GM18517 (cell line): ENCODE measurements at regions not wholly inside any gene's neighbourhood (a gene's known extent, or its start where the extent isn't known, plus 50 kb on each side); places are given as distances from the start of the nearest gene placed in this dataset.

Source experiments
- ATAC-seq: cut with Tn5 transposase; IDR thresholded peaks from one replicate; pipeline ENCODE4 v1.9.1; 2021; ENCODE audit warnings: mild to moderate bottlenecking, moderate library complexity; ENCODE audit not compliant: unreplicated experiment

DNA sequence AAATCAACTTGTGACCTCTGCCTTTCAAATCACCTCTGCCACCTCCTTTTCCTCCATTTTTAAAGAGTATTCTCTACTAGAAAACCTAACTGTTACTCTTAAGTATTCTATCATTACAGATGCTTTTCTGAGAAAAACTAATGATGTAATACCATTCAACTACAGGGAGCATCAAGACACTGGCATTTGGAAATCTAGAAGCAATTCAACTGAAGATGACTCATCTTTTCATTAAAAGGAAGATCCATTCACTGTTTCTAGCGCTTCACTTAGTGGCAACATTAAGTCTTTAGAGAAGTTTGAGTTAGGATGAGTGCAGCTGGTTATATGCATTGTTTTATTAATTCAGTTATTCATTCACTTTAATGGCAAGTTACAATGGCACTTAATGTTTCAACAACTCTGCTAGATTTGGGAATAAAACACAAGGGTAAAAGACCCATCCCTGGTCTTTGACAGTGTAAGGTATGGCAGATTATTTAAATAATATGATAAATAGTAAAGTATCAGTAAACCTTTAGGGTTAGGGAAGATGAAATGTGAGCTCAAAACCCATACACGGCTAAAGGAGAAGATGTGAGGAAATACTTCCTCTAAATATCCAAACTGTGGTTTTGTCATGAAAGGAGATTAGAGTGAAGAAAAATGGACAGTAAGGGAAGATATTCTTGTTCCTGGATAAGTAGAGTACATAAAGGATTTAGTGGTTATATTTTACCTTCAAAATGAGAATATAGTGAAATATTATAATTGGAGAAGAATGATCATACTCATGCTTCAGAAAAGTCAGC is 61.7 kb downstream of the KCNJ2 start:
- ATAC-seq = no peak

DNA sequence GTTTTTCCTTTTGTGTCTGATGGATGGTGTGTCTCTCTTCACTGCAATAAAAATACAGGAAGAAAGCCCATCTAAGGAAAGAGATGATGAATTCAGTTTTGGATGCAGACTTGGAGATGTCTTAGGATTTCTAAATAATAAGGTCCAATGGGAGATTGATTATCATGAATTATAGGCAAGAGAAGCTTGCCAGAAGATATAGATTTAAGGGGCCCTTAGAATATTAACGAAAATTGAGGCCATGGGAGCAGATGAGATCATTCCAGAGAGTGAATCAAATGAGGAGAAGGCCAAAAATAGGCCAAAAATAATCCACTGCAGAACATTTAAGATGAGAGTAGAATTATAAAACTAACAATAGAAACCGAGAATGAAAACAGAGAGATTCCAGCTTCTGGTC is 63.1 kb downstream of the KCNJ2 start:
- no peak for ATAC-seq

DNA sequence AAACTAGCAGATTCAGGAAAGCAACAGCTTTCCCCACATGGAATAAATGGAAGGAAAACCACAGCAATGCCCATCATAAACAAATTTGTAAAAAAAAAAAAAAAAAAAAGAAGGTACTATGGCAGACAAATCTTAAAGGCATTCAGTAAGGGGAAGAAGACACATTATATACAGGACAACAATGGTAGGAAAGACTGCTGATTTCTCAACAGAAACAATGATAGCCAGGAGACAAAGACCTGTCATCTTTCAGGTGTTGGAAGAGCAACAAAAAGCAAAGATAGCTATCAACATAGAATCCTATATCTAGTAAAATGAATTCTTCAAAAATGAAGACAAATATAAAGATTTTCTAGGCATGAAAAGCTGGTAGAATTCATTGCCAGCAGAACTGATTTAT is 65.9 kb downstream of the KCNJ2 start:
- no peak for ATAC-seq

DNA sequence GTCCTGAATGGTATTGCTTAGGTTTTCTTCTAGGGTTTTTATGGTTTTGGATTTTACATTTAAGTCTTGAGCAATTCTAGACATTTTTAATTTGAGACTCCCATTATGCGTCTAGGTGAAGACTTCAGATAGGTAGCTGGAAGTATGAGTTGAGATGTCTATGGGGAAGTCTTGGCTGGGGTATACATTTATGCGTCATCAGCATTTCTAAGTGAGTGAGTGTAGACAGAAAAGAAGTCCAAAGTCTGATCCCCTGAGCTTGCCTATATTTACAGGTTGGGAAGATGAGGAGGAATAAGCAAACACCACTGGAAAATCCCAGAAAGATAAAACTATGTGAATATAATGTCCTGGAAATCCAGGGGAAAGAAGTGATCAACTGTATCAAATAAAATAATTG is 68.9 kb downstream of the KCNJ2 start:
- ATAC-seq = no peak

DNA sequence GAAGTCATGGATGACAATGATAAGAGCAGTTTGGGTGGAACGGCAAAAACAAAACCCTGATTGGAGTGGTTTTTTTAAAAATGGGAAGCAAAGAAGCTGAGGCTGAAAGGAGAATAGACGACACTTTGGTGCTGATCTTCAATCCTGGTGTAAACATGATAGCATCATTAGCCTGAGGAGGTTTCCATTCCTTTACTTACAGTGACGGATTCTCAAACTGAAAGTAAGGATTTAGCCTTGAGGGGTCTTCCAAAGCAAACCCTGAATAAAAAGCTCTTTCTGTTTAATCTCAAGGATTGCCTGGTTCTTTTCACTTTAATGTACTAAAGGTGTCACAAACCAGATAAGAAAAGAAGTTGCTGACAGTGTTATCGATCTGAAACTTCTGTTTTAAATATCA is 69.3 kb downstream of the KCNJ2 start:
- ATAC-seq = no peak

DNA sequence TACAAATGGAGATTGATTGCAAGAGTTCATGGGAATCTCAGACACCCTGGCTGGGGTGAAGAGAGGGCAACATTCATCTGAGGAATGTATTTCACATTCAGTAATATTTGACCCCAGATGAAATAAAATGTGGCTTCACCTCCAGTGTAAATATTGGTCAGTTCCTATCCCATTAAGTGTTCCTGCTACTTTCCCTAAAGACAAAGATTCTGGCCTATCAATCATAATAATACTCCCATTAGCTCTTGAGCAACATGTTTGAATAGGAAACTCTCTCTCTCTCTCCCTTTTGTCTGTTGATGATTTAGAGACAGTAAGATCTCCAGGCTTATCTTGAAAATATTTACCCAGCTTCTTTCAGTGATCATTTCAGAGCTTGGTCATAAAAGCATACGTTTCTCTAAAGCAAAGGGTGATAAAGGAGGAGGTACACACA is 70.1 kb downstream of the KCNJ2 start:
- ATAC-seq = no peak

DNA sequence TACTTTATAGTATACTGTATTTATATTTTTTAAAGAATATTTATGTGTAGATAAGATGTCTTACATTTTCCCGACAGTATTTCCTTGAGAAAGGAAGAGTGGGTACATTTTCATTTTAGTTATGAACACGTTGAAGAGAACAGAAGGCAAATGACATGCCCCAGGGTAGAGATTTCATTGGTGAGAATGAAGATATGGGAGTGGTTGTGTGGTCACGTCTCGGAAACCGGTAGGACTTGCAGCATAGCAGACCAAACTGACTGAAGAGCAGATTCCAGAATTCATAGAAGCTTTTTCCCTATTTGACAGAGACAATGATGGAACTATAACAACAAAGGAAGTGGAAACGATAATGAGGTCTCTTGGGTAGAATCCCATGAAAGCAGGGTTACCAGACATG is 71.7 kb downstream of the KCNJ2 start:
- no peak for ATAC-seq

DNA sequence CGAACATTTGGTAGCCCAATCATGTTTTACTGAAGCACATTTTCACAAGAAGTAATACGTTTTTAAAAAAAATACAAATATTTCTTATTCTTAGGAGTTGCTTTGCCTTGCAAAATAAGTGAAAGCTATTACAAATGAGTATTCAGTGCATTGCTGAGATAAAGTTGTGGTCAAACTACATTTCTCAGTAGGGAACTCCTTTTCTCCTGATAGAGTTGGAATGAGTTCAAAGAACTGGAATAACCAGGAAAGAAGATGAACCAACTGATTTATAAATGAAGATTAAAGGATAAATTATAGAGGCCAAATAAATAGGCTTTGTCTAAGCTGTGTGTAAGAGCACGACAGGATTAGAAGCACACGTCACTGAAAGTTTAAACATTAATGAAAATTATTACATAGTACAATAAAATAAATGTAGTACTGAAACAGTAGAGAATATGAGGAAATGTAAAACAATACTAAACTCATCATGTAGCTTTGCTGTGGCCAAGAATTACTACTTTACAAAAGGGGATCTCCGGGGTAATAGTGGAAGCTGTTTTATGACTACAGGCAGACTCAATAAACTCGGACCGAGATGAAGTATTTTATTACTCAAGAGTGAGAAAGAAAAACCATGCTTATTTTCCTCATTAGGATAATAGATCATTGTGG is 73.6 kb downstream of the KCNJ2 start:
- ATAC-seq = no peak

DNA sequence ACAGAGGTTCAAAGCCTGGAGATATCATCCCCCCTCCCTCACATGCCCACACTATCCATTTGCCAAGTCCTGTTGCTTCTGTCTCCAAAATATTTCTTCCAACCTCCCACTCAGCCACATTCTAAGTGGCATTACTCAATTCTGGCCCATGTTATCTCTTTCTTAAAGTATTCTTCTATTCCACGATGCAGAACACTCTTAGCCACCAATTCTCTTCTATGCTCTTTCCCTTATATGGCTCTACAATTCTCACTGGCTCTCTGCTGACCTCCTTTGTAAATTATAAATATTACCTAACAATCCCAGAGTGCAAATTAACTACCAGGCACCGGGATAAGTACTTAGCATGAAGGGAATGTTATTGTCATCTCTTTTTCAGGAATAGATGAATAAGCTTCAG is 82.4 kb downstream of the KCNJ2 start:
- ATAC-seq = no peak

DNA sequence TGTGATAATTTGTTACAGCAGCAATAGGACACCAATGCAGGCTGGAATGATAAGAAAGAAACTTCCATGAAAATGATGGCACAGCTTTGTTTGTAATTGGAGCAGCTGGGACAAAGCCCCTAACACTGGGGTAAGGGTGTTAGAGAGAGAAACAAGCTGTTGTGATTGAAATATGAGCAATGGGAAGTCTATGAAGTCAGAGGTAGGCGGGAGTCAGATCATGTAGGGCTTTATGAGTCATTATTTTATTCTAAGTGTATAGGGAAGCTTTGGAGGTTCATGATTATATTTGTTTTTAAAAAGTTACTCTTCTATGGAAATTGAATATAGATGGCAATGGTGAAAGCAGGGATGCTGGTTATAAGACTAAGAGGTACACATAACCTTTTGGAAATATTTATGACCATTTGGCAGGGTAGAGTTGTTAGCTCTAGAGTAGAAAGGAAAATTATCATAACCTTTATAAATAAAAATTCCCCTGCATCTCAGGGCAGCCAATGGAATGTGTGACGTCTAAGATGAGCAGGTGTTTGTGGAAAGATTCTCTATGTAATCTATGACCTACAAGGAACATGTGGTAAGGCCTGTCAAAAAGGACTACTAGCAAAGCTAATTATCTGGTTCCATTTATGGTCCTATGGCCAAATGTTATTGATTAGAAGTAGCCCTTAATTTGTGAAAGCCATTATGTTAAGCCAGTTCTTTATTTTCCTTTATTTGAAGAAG is 85.6 kb downstream of the KCNJ2 start:
- no peak for ATAC-seq

DNA sequence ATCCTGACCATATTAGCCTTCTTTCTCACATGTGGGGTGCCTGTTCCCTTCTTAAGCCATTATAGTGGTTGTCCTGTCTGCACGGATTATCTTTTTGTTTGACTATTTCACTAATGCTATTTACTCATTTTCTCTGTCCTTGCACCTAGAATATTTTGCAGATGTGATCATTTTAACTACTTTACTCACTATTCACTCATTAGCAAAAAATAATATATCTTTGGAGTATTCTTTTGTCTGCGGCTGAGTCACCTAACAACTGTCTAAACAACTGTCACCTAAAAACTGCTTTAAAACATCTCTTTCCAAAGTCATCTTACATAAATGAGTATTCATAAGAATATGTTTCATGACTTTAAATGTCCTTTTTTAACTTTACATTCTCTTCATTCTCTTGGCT is 87.4 kb downstream of the KCNJ2 start:
- no peak for ATAC-seq

DNA sequence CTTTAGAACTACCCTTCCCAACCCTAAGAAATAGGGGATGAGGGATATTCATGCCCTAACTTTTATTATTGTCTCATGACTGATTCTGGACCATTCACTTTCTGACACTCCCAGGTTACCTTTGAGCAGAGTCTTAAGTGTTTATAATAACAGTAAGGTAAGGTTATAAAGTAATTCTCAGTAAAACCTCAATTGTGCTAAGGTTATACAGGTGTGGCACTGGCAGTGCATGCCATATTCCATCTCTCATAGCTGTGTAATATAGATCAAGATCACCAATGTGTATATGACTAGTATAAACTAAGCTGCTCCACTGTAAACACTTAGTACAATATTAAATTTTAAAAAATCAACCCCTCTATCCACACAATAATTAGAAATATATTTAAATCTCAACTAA is 89.1 kb downstream of the KCNJ2 start:
- ATAC-seq = no peak

DNA sequence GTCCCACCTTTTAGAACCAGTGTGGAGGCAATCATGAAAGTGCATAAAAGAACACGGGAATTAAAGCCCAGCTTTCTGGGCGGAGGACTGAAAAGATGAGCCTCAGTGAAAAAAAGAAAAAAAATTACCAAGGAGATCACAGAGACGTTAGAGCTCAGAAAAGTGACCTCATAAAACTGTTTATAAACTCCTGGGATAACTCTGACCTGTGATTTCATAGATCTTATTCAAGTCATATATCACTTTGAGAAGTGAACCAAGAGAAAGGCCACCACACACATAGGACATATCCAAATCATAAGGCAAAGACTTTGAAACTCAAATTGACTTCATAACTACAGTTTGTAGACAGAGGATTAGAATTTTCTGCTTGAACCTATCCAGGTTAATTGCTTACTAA is 90.1 kb downstream of the KCNJ2 start:
- no peak for ATAC-seq

DNA sequence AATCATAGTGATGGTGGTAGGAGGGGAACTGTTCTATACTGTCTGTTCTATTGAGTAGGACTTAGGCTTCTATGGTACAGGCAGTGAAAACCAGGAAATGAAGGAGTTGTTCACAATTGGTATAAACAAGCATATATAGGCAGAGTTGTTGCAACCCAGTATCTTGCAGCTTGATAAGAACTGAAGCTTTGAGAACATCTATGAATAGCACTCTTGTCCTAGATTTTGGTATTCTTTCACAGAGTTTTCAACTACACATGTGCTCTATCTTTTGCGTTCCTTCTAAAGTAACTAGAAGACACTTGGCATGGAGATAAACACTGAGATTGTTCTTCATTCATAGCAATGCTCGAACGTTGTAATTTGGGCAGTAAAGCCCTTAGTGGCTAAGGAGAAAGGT is 91.8 kb downstream of the KCNJ2 start:
- no peak for ATAC-seq

DNA sequence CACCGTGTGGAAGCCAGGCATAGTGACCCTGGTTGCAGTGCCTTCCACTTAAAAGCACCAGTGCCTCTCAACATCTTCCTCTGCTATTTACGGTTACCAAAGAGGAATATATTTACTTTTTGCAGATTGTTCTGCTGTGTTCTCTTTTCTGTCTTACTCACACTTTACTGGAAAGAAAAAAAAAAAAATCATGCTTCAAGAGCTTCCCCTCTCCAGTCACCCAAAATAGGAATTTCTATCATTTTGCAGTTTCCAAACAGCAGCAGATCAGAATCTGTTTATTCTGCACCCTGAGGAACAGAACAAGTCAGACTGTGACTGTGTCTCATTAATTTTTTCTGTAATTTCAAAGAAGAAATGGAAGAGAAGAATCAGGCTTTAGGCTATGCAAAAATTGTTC is 96.1 kb downstream of the KCNJ2 start:
- ATAC-seq = no peak

DNA sequence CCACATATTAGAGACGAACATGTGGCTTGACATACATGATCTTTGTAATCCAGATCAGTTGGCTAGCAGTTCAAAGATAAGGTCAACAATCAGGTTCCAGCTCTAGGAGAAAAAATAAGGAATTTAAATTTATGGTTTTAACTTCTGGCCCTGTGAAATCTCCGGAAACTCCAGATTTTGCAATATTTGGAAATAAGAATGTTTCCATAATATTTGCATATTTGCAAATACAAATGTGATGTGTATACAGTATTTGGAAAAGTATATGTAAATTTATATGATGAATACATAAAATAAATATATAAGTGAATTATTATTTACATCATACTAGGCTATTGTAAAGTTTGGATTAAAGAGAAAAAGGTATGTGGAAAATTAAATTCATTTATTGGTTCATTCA is 97.1 kb downstream of the KCNJ2 start:
- no peak for ATAC-seq

DNA sequence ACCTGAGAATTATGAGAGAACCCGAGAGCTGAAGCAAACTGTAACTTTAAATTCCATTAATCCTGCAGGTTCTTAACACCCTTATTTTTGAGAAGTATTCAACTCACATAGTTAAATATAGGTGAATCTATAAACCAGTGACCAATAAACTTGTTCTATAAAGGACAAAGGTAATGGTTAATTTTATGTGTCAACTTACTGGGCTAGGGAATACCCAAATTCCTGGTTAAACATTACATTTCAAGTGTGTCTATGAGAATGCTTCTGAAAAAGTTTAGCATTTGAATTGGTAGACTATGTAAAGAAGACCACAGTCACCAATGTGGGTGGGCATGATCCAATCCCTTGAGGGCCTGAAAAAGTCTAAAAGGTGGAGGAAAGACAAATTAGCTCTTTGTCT is 99.1 kb downstream of the KCNJ2 start:
- no peak for ATAC-seq

DNA sequence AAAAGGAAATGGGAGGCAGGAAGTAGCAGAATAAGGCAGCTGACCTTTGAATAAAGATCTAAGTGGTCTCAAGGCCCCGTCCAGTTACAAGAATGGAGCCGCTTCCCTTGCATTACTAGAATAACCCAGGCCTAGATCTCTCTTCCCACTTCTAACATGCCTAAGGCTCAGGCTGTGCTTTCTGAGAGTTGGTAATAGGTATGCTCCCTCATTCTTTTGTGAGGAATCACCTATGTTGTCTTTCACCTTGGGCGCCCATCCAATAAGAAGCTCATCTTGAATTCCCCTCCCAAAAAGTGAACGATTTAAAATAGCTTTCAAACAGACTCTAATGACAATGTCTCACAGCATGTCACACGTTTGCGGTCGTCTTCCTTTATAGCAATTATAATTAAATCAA is 101.2 kb downstream of the KCNJ2 start:
- ATAC-seq = no peak

DNA sequence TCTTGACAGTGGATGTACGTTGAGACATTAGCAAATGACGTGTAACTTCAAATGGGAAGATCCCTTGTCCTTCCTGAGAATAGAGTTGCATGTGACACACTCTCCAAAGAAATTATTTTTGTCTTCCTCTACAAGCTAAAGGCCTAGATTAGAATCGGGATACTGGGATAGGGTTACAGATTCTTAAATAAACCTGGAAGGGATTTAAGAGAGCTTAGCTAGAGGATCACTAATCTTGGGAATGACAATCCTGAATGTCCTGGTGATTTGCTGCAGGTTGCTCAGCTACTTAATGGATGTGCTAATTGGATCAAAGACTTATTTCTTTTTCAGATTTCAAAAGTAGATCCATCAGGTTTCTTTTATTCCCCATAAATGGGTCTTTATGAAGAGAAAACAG is 101.9 kb downstream of the KCNJ2 start:
- no peak for ATAC-seq

DNA sequence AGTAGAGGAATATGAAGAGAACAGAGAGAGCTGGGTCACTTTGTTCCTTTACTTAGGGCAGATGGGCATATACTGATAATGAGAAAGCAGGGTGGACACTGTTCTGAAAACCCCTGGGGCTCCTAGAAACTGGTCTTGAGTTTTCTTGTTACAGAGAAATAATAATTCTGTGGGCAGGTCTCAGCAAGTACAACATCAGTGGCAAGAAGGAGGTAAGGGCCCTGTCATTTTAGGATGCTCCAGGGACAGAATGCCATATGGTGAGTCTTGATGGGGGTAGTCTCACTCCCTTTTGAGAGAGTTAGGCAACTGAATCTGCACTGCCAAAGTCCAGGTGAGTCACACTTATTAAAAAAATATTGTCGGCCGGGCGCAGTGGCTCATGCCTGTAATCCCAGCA is 102.3 kb downstream of the KCNJ2 start:
- ATAC-seq = no peak

DNA sequence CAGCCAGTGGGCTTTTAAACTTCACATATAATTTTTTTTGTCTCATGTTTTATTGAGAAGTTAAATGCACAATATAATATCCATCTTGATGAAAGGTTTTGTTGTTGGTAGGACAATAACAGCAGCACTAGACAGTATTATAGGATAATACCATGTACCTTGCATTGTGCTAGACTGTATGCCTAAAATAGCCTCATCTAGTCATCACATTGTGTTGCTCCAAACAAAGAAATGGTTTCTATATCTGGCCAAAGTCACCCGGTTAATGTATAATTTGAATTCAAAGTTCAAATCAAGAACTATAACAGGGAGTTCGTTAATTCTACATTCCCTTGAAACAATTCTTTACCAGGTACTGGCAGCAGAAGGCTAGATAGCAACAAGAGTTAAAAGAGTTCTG is 104.9 kb downstream of the KCNJ2 start:
- ATAC-seq = no peak

DNA sequence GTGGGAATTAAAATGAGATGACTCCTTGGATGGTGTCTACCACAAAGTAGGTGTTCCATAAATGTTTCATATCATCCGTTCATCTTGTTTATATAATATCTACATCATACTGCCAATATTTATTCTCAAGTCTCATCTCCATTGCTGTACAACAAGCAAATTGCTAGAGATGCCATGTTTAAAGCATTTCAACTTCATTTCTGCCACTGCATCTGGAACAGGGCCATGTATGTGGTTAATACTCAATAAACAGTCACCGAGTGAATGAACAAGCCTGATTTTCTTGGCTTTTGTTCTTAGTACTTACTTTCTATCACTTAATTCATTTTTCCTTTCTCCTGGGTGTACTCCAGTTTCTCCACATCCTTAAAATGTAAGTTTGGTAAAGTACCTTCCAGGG is 107.6 kb downstream of the KCNJ2 start:
- ATAC-seq = no peak
